Femur (tissue), 1 donor: ENCODE measurements at regions not wholly inside any gene's neighbourhood (a gene's known extent, or its start where the extent isn't known, plus 50 kb on each side); places are given as distances from the start of the nearest gene placed in this dataset.

Experiments used
- DNase-seq: peaks from one replicate; pipeline ENCODE4 v3.0.0-alpha.2; 2017

DNA sequence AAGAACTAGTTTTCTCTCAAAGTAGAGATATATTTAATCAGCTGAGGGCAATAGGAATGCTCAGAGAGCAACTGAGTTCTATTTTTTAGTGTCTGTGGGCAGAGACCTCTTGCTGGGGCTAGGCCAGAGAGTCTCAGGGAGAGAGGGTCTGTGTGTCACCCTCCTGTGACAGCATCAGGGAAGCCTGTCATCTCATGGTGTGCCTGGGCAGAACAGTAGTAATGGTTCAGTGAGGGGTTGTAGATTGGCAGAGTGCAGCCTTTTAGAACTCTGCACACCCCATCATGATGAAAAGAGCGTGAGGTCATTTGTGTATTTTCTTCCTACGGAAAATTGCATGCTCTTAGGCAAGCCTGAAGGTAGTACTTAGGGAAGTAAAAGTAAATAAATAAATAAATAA is 1396.5 kb upstream of the AGA start:
- no peak for DNase-seq

DNA sequence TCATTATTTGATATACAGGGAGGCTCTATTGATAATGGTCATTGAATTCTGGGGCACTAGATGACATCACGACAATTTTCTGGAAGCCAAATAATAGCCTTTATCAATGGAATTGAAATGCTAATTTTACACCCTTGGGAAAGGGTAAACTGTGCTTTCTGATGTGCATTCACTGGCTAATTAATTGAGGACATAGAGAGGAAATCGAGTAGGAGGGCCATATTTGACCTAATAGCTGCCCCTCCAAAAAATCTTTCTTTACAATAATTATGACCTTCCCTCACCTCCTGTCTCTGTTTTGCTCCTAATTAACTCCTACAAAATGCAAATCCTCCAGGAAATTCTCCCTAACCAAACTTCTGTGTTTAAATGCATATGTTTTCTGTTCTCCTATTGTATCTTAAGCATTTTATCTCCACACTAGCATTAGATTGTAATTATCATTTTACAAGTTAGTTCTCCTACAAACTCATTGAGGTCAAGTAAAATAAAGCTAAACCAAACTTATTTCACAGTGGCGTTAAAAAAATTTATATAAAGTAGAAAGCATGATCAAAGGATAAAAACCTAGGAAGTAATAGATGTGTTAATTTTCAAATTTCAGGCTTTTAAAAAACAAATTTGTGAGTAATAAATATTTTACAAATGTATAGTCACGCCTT is 1414.0 kb upstream of the AGA start:
- no peak for DNase-seq

DNA sequence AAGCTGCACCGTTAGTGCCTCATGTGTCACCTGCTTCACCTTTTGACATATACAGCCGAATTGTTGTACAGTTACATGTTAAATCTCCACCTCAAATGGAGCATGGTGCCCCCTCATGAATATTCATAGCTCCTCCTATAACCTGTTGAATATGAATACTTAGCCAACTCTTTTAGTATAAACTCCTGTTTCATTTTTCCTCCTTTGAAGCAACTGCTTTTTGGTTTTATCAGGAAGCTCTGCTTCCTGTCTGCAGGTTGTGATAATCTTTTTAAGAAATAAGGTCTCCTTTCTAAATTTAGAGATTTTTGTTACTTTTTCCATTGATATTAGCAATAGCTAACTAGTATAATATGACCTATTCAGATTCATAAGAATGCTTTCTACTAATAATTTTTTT is 1429.2 kb upstream of the AGA start:
- DNase-seq = no peak

DNA sequence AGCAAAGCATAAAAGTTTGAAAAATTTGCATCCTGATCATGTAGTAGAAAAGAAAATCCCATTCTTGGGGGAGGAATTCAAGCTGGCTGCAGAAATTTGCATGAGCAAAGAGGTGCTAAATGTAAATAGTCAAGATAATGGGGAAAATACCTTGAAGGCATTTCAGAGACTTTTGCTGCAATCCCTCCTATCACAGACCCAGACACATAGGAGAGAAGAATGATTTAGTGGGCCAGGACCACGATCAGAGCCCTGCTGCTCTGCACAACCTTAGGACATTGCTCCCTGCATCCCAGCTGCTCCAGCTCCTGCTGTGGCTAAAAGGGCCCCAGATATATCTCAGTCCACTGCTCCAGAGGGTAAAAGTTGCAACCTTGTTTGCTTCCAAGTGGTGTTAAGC is 1439.7 kb upstream of the AGA start:
- DNase-seq = no peak

DNA sequence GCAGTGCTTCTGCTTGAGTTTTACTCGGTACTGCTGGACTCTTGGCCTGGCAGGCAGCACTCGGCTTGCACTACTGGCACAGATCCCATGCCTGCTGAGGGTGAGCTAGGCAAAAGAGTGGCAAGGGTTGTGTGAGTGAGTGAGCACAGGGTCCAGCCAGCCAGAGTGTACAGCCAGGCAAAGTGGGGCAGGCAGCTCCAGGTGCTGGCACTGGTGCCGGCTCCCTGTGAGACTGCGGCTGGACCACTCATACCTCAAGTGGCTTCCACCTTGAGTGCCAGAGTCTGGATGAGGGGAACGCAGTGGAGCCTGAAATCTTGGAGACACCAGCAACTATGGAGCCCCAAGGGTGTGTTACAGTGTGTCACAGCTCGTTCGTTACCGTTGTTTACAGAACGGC is 1451.9 kb upstream of the AGA start:
- no peak for DNase-seq

DNA sequence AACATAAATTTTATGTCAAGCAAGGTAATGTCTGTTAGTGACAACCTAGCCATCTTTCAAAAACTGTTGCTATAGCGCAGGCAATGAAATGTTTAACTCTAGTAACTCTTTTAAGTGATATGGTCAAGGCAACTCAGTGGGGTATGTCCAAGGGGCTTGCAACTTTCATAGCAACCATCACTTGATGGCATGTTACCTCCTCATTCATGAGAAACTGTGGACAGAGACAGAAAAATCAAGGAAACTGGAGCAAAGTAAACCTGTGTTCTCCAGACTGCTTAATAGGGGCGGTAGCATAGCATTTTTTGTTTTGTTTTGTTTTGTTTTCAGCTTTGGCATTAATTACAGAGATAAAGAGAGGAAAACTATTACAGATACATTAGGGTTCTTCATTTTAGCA is 1456.8 kb upstream of the AGA start:
- DNase-seq = no peak

DNA sequence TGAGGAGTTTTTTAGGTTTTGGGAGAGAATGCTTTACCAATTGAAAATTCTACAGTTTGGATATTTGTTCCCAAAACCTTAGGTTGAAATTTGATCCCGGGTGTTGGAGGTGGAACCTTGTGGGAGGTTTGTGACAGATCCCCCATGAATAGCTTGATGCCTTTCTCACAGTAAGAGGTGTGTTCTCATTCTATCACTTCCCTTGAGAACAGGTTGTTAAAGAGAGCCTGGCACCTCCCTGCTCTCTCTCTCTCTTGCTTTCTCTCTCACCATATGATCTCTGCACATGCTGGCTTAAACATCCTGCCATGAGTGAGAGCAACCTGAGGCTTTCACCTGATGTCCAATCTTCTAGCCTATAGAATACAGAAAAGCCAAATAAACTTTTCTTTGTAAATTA is 1475.5 kb upstream of the AGA start:
- DNase-seq = no peak

DNA sequence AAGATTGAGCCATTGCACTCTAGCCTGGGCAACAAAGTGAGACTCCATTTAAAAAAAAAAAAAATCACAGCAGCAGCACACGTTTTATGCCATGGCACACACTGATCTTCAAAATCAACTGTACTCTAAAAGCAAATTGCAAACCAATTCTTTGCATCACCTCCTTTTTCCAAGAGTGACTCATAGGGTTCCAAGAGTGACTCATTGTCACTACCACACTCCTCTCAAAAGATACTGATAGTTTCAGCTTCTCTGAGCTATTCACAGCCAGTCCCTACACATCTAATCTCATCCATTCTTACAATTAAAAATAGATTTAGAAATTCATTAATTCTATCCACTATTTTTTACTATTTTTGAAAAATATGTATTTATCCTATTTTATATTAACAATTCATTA is 1494.9 kb upstream of the AGA start:
- DNase-seq = no peak

DNA sequence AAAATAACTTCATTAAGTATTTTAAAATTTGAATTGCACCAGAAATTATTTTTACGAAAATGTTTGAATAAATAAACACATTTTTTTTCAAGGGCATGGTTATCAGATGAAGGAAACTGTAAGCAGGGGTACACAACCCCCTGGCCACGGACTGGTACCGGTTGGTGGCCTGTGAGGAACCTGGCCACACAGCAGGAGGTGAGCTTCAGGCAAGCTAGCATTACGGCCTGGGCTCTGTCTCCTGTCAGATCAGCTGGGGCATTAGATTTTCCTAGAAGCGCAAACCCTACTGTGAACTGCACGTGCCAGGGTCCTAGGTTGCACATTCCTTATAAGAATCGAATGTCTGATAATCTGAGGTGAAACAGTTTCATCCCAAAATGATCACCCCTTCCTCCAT is 1499.7 kb upstream of the AGA start:
- no peak for DNase-seq

DNA sequence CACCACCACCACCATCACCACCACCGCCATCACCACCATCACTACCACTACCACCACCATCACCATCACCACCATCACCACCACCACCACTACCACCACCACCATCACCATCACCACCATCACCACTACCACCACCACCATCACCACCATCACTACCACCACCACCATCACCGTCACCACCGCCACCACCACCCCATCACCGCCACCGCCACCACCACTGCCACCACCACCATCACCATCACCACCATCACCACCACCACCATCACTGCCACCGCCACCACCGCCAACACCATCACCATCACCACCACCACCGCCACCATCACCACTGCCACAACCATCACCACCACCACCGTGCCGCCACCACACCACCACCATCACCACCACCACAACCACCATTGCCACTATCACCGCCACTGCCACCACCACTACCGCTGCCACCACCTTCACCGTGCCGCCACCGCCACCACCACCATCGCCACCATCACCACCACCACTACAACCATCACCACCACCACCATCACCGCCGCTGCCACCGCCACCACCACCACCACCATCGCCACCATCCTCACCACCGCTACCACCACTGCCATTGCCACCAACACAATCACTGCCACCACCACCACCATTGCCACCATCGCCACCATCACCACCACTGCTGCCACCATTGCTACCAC is 1511.3 kb upstream of the AGA start:
- DNase-seq = no peak

DNA sequence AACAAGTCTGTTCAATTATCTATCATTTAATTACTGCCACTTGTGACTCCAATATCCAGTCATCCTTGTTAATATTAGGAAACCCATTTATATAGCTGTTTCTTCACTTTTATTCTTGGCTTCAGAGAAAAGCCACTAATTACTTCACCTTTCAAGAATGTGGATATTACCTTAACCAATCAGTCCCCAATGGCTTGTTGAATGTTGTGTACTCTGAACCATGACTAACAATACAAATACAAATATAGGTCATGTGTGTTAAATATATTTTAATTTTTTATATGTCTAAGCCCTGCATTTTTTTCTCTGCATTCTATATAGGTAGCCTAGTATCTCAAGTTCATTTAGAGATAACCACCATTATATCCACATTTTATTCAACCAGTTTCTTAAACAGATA is 1513.4 kb upstream of the AGA start:
- DNase-seq = no peak

DNA sequence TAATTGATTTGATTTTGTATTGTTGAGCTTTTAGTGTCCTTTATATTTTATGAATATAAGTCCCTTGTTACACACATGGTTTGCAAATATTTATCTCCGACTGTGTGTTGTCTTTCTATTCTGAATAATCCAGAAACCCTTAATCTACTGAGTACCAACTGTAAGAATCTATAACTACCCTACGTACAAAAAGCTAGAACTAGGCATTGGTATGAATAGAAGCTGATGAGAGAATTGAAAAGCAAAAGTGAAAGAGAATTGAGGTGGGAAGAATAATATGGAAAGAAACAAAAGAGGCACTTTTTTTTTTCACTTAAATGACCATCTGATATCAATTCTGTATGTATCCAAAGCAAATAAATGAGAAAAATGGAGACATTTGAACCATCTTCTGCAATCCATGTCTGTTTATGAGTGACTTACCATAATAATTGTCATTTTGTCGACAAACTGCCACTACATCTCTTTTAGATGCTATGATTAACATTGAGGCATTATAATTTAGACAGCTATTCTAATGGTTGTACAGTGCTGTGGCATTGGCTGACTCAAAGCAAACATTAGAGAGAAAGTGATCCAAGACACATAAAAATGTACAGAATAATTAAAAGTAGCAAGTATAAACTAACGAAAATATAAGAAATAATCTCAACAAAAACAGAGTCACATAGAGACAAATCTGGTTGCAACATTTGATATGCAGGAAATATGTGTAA is 1516.6 kb upstream of the AGA start:
- no peak for DNase-seq

DNA sequence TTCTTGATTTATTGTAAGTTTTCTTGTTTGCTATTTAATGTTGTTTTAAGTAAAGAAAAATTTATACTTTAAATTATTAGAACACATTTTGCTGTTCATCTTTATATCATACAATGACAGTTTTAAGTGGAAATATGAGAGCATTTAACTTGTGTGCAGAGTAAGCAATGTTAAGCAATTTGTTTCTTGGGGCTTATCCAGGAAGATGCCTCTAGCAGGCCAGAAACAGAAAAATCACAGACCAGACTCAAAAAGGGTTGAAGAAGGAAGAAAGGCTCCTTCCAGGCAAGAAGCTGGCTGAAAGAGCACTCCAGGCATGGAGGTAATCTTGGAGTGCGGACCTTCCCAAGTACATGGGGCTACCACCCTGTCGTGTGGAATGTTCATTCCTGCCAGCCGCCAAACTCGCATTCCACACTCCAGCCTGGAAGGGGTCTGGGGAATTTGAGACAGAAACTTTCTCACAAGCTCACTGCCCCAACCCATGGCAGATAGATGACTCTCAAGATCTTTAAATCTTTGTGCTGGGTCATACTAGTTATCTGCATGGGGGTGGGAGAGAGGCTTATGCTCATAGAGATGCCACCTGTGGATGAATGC is 1521.3 kb upstream of the AGA start:
- no peak for DNase-seq

DNA sequence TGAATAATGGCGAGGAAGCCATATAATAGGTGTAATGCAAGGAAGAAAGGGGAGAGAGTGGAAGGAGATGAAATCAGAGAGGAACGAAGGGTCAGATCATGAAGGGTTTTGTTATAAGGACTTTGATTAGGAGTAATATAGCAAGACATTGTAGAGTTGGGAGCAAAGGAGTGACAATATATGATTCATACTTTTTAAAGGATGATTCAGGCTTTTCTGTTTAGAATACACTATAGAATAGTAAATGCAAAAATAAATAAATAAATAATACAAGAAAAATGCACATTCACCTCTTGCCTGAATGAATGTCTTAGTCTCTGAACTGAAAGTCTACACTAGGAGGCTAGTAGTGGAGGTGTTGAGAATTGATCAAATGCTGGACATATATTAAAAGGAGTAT is 1524.4 kb upstream of the AGA start:
- DNase-seq = no peak

DNA sequence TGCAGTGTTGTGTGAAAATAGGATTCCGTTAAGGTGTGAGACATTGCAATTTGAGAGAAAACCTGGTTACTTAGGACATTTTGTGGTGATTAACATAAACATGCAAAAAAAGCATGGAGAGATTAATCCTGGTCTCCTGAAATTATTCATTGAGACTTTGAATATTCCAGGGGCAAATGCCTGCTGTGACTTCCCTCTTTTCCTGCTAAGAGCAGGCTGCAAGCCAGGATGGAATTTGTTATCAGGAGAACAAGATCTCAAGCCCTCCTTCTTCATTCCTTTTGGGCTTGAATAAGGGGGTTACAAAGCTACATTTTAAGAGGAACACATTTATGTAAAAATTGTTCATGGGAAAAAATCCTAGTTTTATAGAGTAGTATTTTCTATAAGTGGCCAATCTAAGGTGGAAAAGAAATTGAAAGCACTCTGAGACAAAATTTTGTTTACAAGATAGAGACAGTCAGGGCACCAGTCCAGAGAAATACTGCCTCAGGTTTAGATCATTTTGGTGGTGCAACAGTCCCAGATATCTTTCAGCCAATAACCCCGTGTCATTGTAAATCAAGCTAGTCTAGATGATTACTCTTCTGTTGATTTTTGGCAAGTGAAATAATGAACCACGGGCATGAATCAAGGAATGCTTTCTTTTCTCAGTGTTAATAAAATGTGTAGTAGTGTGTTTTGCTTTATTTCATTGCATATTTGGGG is 1528.3 kb upstream of the AGA start:
- no peak for DNase-seq

DNA sequence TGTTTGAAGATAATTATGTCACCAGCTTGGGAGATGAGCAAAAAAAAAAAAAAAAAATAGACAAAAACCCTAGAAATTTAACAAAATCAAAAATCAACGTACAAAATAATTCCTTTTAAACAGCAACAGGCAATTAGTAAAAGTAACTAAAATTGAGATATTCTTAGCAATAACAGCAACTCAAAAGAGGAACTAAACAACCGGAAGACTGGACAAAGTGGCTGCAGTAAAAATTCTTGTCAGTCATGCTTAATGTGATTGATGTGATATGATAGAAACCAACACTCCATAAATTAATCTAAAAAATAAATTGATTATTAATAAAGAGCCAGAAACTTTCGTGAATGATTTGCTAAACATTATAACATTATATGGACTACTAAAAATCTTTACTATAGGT is 1534.6 kb upstream of the AGA start:
- DNase-seq = no peak

DNA sequence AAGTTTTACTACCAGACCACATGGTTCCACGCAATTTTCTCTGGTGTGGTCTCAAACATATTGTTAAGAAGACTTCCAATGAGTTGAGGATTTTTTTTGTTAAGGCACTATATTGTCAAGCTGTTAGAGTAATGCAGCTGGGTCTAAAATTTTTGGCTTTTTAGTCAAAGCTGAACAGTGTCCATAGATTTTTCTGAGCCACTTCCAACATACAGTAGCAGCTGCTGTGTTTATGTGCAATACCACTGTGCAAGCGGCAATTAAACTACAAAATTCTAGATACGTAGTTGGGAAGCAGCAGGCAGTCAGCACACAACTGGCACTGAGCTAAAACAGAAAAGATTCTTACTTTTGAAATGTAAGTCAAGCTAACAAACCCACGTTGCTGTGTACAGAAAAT is 1551.1 kb upstream of the AGA start:
- no peak for DNase-seq

DNA sequence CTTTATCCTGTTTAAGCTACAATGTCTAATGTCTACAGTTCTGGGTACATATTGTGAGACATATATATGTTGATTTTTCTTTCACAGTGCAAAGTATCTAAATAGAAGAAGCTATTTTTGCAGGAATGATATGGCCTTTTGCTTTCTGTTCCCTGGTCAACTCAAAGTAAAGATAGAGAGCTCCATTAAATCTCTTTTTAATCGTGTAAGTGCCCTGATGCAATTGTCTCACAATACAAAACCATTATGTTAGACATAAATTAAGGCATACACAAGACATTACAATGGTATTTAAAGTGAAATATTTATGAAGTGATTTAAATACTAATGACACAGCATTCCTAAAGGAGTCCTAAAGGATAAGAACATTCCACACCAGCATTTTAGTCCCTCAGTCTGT is 1559.7 kb upstream of the AGA start:
- DNase-seq = no peak

DNA sequence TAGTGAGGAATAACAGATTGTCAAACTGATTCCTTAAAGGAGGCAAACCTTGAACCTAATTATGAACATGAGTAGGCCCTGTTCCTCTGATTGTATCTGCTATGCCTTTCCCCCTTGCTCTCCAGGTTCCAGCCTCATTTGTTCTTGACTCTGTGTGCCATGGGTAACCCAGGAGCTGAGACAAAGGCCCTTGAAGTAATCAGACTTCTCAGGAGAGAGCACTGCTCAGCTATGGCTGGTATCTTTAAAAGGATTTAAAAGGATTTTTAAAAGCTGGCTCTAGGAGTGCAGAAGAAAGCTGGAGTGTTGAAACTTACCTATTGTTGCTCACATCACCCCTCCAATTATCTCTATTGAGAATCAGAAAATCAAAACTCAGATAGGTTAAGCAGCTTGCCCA is 1565.5 kb upstream of the AGA start:
- DNase-seq = no peak

DNA sequence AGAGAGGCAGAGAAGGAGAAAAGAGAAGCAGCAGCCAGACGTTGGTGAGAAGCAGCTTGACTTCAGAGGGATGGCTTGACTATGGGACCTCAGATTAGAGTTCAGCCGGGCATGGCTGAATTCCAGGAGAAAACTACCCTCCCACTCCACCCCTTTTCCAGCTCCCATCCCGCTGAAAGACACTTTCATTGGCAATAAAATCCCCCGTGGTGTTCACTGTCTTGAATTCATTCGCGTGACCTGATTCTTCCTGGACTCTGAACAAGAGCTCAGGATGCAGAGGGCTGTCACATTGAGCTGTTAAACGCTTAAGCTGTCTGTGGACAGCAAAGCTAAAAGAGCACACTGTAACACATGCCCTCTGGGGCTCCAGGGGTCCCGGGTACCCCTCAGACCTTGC is 1575.3 kb upstream of the AGA start:
- no peak for DNase-seq

DNA sequence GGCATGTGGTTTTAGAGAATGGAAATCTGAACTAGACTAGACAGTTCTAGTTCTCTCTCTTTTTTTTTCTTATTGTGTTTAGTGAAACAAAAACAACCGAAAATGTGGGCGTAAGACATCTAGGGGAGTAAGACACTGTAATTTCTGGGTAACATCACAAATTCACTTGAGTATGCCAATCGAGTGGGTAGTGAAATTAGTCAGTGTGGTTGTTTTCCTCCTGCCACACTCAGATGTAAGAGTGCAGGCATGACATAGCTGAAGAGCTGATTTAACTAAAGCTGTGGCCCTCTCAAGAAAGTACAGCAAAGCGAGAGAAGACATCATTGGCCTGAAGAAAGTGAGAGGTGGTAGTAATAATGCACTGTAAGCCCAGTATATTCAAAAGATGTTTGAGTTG is 1585.3 kb upstream of the AGA start:
- no peak for DNase-seq

DNA sequence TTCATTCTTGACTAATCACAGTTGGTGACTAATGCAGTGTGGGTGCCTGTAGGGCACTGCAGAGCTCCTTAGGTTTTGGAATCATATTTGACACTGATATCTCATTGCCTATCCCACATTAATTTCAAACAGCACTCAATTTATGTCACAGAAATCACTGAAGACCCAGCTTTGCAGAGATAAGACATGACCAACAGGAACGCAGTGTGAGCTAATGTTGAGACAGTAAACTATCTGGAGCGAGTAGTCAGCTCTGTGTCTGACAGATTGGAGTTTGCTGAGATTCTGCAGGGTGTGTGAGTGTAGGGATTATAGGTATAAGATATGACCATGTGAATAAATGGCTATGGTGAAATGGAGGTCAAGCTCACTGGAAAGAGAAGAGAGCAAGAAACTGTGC is 1586.1 kb upstream of the AGA start:
- no peak for DNase-seq

DNA sequence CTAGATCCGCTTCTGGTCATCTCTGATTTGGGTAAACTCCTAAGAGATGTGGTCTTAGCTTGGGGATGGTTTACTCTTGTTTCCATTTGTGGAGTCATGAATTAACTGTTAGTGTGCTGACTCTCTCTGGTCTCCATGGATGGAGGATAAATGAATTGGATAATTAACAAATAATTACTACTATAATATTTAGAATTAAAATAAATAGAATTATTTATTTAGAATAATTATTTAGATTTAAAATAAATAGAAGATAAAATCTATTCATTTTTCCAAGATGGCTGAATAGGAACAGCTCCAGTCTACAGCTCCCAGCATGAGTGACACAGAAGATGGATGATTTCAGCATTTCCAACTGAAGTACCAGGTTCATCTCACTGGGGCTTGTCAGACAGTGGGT is 1587.4 kb upstream of the AGA start:
- DNase-seq = no peak

DNA sequence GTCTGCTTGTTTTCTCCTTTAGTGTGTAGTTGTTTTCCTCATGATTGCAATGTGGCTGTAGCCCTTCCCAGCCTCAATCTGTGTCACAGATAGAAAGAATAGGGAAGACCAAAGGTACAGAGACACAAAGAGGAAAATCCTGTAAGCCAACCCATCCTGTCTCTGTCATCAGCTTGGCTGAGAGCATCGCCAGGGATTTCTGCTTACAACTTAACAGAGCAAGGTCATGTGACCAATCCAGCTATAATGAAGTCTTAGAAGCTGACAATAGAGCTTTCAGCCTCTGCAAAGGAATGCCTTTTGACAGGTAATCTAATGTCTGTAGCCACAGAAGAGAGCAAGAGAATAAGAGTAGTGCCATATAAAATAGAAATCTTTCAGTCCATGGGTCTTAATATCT is 1598.0 kb upstream of the AGA start:
- no peak for DNase-seq
